DMS153 treated with DMSO at 0.1 percent for 48 hours (cell line): ENCODE measurements at regions not wholly inside any gene's neighbourhood (a gene's known extent, or its start where the extent isn't known, plus 50 kb on each side); places are given as distances from the start of the nearest gene placed in this dataset.
A peak's percentile ranks its signal among the peaks of the same experiment; 100 is the strongest.
"Not testable (repeated sequence)": the region's sequence is repeated elsewhere in the genome, so short reads cannot be mapped to it uniquely, and the experiment has no call there.

ENCODE experiments used
- DNase-seq: peaks from one replicate; lab custom pipeline; 2025; ENCODE audit not compliant: unreplicated experiment; lab: John Stamatoyannopoulos, UW

GRCh38 chr4:79663865-79664264, 255.8 kb upstream of the GK2 start:
- no peak for DNase-seq

- DNase-seq: no peak
Measured at GRCh38 chr4:79663141-79663540, 255.1 kb upstream of the GK2 start.

GRCh38 chr4:79662651-79663050, 254.6 kb upstream of the GK2 start:
- no peak for DNase-seq

- no peak for DNase-seq
Measured at GRCh38 chr4:79661196-79661595, 253.2 kb upstream of the GK2 start.

GRCh38 chr4:79659308-79659870, 251.4 kb upstream of the GK2 start:
- DNase-seq: not testable (repeated sequence)

GRCh38 chr4:79657379-79657778, 249.4 kb upstream of the GK2 start:
- no peak for DNase-seq

GRCh38 chr4:79653871-79654270, 245.8 kb upstream of the GK2 start:
- no peak for DNase-seq

- DNase-seq: no peak
Measured at GRCh38 chr4:79652738-79653137, 244.7 kb upstream of the GK2 start.

GRCh38 chr4:79652232-79652631, 244.2 kb upstream of the GK2 start:
- no peak for DNase-seq

- DNase-seq: no peak
Measured at GRCh38 chr4:79651456-79651855, 243.4 kb upstream of the GK2 start.

- no peak for DNase-seq
Measured at GRCh38 chr4:79650794-79651431, 242.9 kb upstream of the GK2 start.

- no peak for DNase-seq
Measured at GRCh38 chr4:79650217-79650616, 242.2 kb upstream of the GK2 start.

- DNase-seq: no peak
Measured at GRCh38 chr4:79645942-79646341, 237.9 kb upstream of the GK2 start.

GRCh38 chr4:79638735-79639134, 230.7 kb upstream of the GK2 start:
- DNase-seq: no peak

- no peak for DNase-seq
Measured at GRCh38 chr4:79636991-79637390, 229.0 kb upstream of the GK2 start.

GRCh38 chr4:79634111-79634510, 226.1 kb upstream of the GK2 start:
- DNase-seq: no peak

- DNase-seq: no peak
Measured at GRCh38 chr4:79632114-79632513, 224.1 kb upstream of the GK2 start.

- DNase-seq: no peak
Measured at GRCh38 chr4:79626611-79627010, 218.6 kb upstream of the GK2 start.

- DNase-seq: no peak
Measured at GRCh38 chr4:79626101-79626500, 218.1 kb upstream of the GK2 start.

- no peak for DNase-seq
Measured at GRCh38 chr4:79625361-79625760, 217.3 kb upstream of the GK2 start.

- peak; percentile 18 for DNase-seq
Measured at GRCh38 chr4:79623021-79623870, 215.2 kb upstream of the GK2 start.

GRCh38 chr4:79621061-79621460, 213.0 kb upstream of the GK2 start:
- DNase-seq: no peak
